ENCODE measurements at regions not wholly inside any gene's neighbourhood (a gene's known extent, or its start where the extent isn't known, plus 50 kb on each side); places are given as distances from the start of the nearest gene placed in this dataset.

- TF ChIP-seq CTCF (optimal IDR thresholded peaks at IDR 0.05 in 1 of 3, IDR thresholded peaks at IDR 0.05 in 1 of 3, conservative IDR thresholded peaks at IDR 0.05 in 1 of 3; ENCODE audit: extremely low read depth in 1 of 3, insufficient read depth in 2 of 3, low read length in 3 of 3), result no peak
- TF ChIP-seq EZH2 (IDR thresholded peaks at IDR 0.05; ENCODE audit: low read length), result no peak
Measured at GRCh38 chr5:73319036-73319435, 129.5 kb downstream of the FOXD1 start.
